ENCODE measurements at regions not wholly inside any gene's neighbourhood (a gene's known extent, or its start where the extent isn't known, plus 50 kb on each side); places are given as distances from the start of the nearest gene placed in this dataset.
"Not testable (repeated sequence)": the region's sequence is repeated elsewhere in the genome, so short reads cannot be mapped to it uniquely, and the experiment has no call there.

GRCh38 chr9:31702957-31703356 lies 681.5 kb upstream of the ACO1 start:
- no peak for DNase-seq

- no peak for DNase-seq
These were observed 669.2 kb upstream of the ACO1 start for GRCh38 chr9:31715250-31715649.

GRCh38 chr9:31719262-31719661 lies 665.2 kb upstream of the ACO1 start:
- no peak for DNase-seq

- no peak for DNase-seq
These were observed 654.0 kb upstream of the ACO1 start for GRCh38 chr9:31730398-31730797.

GRCh38 chr9:31733166-31733565 lies 651.3 kb upstream of the ACO1 start:
- DNase-seq, result no peak

GRCh38 chr9:31736581-31737179 lies 647.8 kb upstream of the ACO1 start:
- no peak for DNase-seq

GRCh38 chr9:31740705-31741104 lies 643.7 kb upstream of the ACO1 start:
- no peak for DNase-seq

GRCh38 chr9:31744589-31744988 lies 639.9 kb upstream of the ACO1 start:
- no peak for DNase-seq

- DNase-seq, result no peak
These were observed 639.0 kb upstream of the ACO1 start for GRCh38 chr9:31745468-31745867.

GRCh38 chr9:31745886-31746285 lies 638.6 kb upstream of the ACO1 start:
- no peak for DNase-seq

GRCh38 chr9:31753756-31754155 lies 630.7 kb upstream of the ACO1 start:
- DNase-seq, result no peak

- no peak for DNase-seq
These were observed 624.7 kb upstream of the ACO1 start for GRCh38 chr9:31759703-31760102.

GRCh38 chr9:31774021-31774420 lies 610.4 kb upstream of the ACO1 start:
- not testable (repeated sequence) for DNase-seq

- no peak for DNase-seq
These were observed 609.9 kb upstream of the ACO1 start for GRCh38 chr9:31774571-31774970.

GRCh38 chr9:31776471-31776870 lies 608.0 kb upstream of the ACO1 start:
- DNase-seq, result no peak

- DNase-seq, result no peak
These were observed 601.0 kb upstream of the ACO1 start for GRCh38 chr9:31783491-31783890.

GRCh38 chr9:31790720-31791119 lies 593.7 kb upstream of the ACO1 start:
- DNase-seq, result no peak

GRCh38 chr9:31799953-31800609 lies 584.4 kb upstream of the ACO1 start:
- DNase-seq, result no peak

GRCh38 chr9:31807574-31808256 lies 576.7 kb upstream of the ACO1 start:
- DNase-seq, result no peak

- no peak for DNase-seq
These were observed 575.7 kb upstream of the ACO1 start for GRCh38 chr9:31808766-31809165.

- DNase-seq, result no peak
These were observed 564.0 kb upstream of the ACO1 start for GRCh38 chr9:31820426-31820825.

GRCh38 chr9:31821583-31821982 lies 562.9 kb upstream of the ACO1 start:
- no peak for DNase-seq

GRCh38 chr9:31823365-31823764 lies 561.1 kb upstream of the ACO1 start:
- no peak for DNase-seq

GRCh38 chr9:31824860-31825259 lies 559.6 kb upstream of the ACO1 start:
- no peak for DNase-seq

- no peak for DNase-seq
These were observed 547.2 kb upstream of the ACO1 start for GRCh38 chr9:31837211-31837610.
